GM12865 (cell line): ENCODE measurements at regions not wholly inside any gene's neighbourhood (a gene's known extent, or its start where the extent isn't known, plus 50 kb on each side); places are given as distances from the start of the nearest gene placed in this dataset.
A peak's percentile ranks its signal among the peaks of the same experiment; 100 is the strongest.

Experiments
- DNase-seq: peaks from one replicate; pipeline ENCODE4 v3.0.0; 2010; ENCODE audit warnings: low read depth
- H3K4me3 ChIP-seq: 2 replicates; pipeline ENCODE4 v1.5.1; 2011; ENCODE audit warnings: mild to moderate bottlenecking, low read depth, low read length, control low read depth
- TF ChIP-seq, protein P1 (sequence below): IDR thresholded peaks from 2 replicates; pipeline ENCODE4 v1.5.1; 2011; ENCODE audit warnings: low read length, control low read depth, low read depth, inconsistent platforms; ENCODE audit not compliant: insufficient read depth; ENCODE audit errors: missing control alignments

DNA sequence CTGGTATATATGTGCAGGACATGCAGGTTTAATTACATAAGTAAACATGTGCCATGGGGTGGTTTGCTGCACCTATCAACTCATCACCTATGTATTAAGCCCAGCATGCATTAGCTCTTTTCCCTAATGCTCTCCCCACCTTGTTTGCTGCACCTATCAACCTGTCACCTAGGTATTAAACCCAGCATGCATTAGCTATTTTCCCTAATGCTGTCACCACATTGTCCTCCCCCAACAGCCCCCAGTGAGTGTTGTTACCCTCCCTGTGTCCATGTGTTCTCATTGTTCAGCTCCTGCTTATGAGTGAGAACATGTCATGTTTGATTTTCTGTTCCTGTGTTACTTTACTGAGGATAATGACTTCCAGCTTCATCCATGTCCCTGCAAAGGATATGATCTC lies 300.5 kb downstream of the ANKRD7 start:
- TF ChIP-seq, protein P1, sequence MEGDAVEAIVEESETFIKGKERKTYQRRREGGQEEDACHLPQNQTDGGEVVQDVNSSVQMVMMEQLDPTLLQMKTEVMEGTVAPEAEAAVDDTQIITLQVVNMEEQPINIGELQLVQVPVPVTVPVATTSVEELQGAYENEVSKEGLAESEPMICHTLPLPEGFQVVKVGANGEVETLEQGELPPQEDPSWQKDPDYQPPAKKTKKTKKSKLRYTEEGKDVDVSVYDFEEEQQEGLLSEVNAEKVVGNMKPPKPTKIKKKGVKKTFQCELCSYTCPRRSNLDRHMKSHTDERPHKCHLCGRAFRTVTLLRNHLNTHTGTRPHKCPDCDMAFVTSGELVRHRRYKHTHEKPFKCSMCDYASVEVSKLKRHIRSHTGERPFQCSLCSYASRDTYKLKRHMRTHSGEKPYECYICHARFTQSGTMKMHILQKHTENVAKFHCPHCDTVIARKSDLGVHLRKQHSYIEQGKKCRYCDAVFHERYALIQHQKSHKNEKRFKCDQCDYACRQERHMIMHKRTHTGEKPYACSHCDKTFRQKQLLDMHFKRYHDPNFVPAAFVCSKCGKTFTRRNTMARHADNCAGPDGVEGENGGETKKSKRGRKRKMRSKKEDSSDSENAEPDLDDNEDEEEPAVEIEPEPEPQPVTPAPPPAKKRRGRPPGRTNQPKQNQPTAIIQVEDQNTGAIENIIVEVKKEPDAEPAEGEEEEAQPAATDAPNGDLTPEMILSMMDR: no peak
- H3K4me3 ChIP-seq: no peak overlapping the region
- DNase-seq: no peak

DNA sequence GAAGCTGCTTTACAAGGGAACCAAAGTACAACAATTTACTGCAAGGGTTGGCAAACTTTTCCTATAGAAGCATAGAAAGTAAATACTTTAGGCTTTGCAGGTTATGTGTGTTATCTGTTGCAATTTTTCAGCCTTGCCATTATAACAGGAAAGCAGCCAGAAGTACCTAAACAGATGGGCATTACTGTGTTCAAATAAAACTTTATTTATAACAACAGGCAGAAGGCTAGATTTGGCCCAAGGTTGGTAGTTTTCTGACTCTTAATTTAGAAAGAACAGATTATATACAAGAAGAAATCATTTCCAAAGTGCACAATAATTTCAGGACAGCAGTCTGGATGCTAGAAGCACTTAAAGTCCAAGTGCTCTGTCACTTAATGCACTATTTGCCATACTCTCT lies 307.1 kb downstream of the ANKRD7 start:
- TF ChIP-seq, protein P1: no peak
- no peak for DNase-seq
- H3K4me3 ChIP-seq: no peak overlapping the region

DNA sequence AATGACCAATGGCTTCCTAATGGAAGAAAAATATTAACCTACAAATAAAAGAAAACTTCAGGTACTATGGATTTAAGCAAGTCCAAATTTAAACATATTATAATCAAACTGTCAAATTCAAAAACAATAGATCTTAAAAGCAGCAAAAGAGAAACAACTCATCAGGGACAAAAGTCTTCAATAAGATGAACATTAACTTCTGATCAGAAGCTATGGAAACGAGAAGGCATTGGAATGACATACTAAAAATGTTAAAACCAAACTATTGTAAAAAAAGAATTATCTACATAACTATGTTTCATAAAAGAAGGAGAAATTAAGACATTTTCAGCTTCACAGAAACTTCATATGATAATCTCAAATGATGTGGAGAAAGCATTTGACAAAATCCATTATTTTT lies 334.7 kb downstream of the ANKRD7 start:
- TF ChIP-seq, protein P1: no peak
- no peak for DNase-seq
- no peak overlapping the region for H3K4me3 ChIP-seq

GRCh38 chr7:118563311-118563710 lies 338.8 kb downstream of the ANKRD7 start:
- no peak overlapping the region for H3K4me3 ChIP-seq
- DNase-seq: no peak

DNA sequence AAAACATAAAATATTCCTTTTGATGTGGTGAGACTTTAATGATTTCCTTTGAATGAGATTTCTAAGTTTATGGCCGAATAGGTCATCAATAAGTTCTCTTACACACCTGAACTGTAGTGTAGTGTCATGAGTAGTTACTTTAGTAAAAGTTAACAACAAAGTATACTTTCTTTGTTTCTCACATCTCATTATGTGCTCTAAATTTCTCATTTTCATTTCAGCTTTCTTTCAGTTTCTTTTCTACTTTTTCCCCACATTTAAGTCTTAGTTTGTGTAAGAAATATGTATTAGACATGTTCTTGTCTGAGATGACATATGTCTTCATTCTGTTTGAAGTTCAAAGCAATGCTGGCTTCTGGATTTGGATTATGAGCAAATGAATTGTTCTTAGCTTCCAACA lies 348.1 kb downstream of the ANKRD7 start:
- no peak overlapping the region for H3K4me3 ChIP-seq
- no peak for DNase-seq
- TF ChIP-seq, protein P1: no peak

More at GRCh38 chr7:118563311-118563710, 338.8 kb downstream of the ANKRD7 start:
- TF ChIP-seq, protein P1: no peak

DNA sequence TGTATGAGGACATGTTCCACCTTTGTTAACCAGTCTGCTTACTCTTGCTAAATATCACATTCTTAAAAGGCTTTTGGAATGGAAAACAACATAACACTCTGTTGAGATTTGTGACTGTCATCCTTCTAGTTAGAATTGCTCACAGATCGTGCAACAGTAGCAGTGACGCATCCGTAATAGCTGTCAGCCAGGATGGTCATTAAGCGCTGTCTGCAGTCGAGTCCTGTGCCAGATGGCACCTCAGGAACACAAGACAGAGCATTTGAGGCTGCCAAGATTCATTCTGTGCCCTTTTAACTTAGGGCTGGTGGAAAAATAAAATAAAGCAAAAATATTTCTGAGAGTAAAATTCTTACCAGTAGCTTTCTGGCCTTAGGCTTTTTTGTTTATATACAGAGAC lies 348.6 kb downstream of the ANKRD7 start:
- no peak overlapping the region for H3K4me3 ChIP-seq
- TF ChIP-seq, protein P1: no peak
- DNase-seq: peak; percentile 11

DNA sequence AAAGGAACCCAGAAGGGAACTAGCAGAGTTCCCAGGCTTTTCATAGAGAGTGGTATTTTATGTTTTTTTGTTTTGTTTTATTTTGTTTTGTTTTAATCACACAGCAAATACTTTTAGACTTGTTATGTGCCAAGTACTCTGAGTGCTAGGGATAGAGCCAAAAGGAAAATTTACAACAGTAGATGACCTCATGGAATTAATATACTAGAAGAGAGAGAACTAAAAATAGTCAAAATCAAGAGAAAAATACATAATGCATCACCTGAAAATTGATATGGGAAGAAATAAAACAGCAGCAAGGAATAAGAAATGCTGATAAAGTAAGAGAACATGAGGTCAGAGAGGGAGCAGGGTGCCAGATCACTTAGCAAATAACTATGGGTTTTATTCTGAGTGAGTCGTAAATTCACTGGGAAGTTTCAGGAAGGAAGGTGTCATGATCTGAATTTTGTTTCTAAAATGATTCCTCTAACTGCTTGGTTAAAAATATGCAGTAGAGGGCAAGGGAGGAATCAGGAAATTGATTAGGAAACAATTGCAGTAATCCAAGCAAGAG lies 351.0 kb downstream of the ANKRD7 start:
- no peak overlapping the region for H3K4me3 ChIP-seq
- DNase-seq: no peak
- TF ChIP-seq, protein P1: no peak
